HG03103 (cell line): ENCODE measurements at regions not wholly inside any gene's neighbourhood (a gene's known extent, or its start where the extent isn't known, plus 50 kb on each side); places are given as distances from the start of the nearest gene placed in this dataset.
"Not testable (repeated sequence)": the region's sequence is repeated elsewhere in the genome, so short reads cannot be mapped to it uniquely, and the experiment has no call there.

Experiments used
- ATAC-seq: cut with Tn5 transposase; IDR thresholded peaks from one replicate; pipeline ENCODE4 v1.9.1; 2021; ENCODE audit warnings: low read depth; ENCODE audit not compliant: unreplicated experiment

GRCh38 chr20:48492715-48493070 lies 335.1 kb downstream of the PREX1 start:
- ATAC-seq: no peak

GRCh38 chr20:48492015-48492714 lies 335.6 kb downstream of the PREX1 start:
- ATAC-seq: no peak

- no peak for ATAC-seq
These were observed 336.6 kb downstream of the PREX1 start for GRCh38 chr20:48490961-48491831.

- ATAC-seq: not testable (repeated sequence)
These were observed 337.5 kb downstream of the PREX1 start for GRCh38 chr20:48490341-48490740.

GRCh38 chr20:48489656-48490055 lies 338.1 kb downstream of the PREX1 start:
- no peak for ATAC-seq

GRCh38 chr20:48489046-48489463 lies 338.7 kb downstream of the PREX1 start:
- ATAC-seq: no peak

- ATAC-seq: not testable (repeated sequence)
These were observed 339.3 kb downstream of the PREX1 start for GRCh38 chr20:48488334-48489034.

GRCh38 chr20:48486065-48486464 lies 341.7 kb downstream of the PREX1 start:
- no peak for ATAC-seq

GRCh38 chr20:48485153-48485552 lies 342.6 kb downstream of the PREX1 start:
- ATAC-seq: not testable (repeated sequence)

- no peak for ATAC-seq
These were observed 344.3 kb downstream of the PREX1 start for GRCh38 chr20:48483334-48484066.

- no peak for ATAC-seq
These were observed 345.0 kb downstream of the PREX1 start for GRCh38 chr20:48482790-48483189.

- no peak for ATAC-seq
These were observed 347.5 kb downstream of the PREX1 start for GRCh38 chr20:48480216-48480772.

- ATAC-seq: no peak
These were observed 348.8 kb downstream of the PREX1 start for GRCh38 chr20:48478806-48479585.

- ATAC-seq: no peak
These were observed 349.4 kb downstream of the PREX1 start for GRCh38 chr20:48478370-48478769.

GRCh38 chr20:48476854-48477253 lies 350.9 kb downstream of the PREX1 start:
- ATAC-seq: no peak

GRCh38 chr20:48474022-48474421 lies 353.8 kb downstream of the PREX1 start:
- ATAC-seq: no peak

GRCh38 chr20:48471759-48472408 lies 355.9 kb downstream of the PREX1 start:
- ATAC-seq: no peak

GRCh38 chr20:48471176-48471575 lies 356.6 kb downstream of the PREX1 start:
- no peak for ATAC-seq

- no peak for ATAC-seq
These were observed 357.7 kb downstream of the PREX1 start for GRCh38 chr20:48470141-48470540.
